Erythroblast (primary cell): ENCODE measurements at regions not wholly inside any gene's neighbourhood (a gene's known extent, or its start where the extent isn't known, plus 50 kb on each side); places are given as distances from the start of the nearest gene placed in this dataset.

Experiments
- GATA1 ChIP-seq: IDR thresholded peaks from 2 replicates; pipeline ENCODE4 v1.6.1; 2011; ENCODE audit warnings: low read depth, mild to moderate bottlenecking, control low read depth, low read length, moderate library complexity
- POLR2A ChIP-seq: IDR thresholded peaks from 2 replicates; pipeline ENCODE4 v1.6.1; 2011; ENCODE audit warnings: mild to moderate bottlenecking, low read length

GRCh38 chr14:51563560-51563959, 88.2 kb upstream of the FRMD6 start:
- TF ChIP-seq POLR2A = no peak
- no peak for TF ChIP-seq GATA1
